HL-60 (cell line): ENCODE measurements at regions not wholly inside any gene's neighbourhood (a gene's known extent, or its start where the extent isn't known, plus 50 kb on each side); places are given as distances from the start of the nearest gene placed in this dataset.

Source experiments
- DNase-seq, 2 experiments: peaks; one replicate each; pipeline ENCODE4 v3.0.0-alpha.2; 2010 to 2020; ENCODE audit warnings: low read depth in 1 of 2, low spot score in 1 of 2
- H3K27ac ChIP-seq: fragments of 250-450 bp; sonication (Bioruptor Pico); replicated peaks from 2 replicates; pipeline ENCODE4 v1.5.1; 2020; ENCODE audit warnings: mild to moderate bottlenecking, moderate library complexity
- H3K27me3 ChIP-seq: fragments of 250-450 bp; sonication (Bioruptor Pico); 2 replicates; pipeline ENCODE4 v1.5.1; 2021; ENCODE audit warnings: mild to moderate bottlenecking, moderate library complexity; ENCODE audit not compliant: insufficient read depth, poor library complexity, severe bottlenecking
- H3K4me3 ChIP-seq: replicated peaks from 2 replicates; pipeline ENCODE4 v1.5.1; 2011; ENCODE audit warnings: mild to moderate bottlenecking, control low read depth, low read length; ENCODE audit not compliant: insufficient read depth
- GABPA ChIP-seq: IDR thresholded peaks from 2 replicates; pipeline ENCODE4 v1.6.1; 2012; ENCODE audit warnings: low read depth
- POLR2AphosphoS5 ChIP-seq: IDR thresholded peaks from 2 replicates; pipeline ENCODE4 v1.6.1; 2012; ENCODE audit warnings: low read depth
- SPI1 ChIP-seq: IDR thresholded peaks from 2 replicates; pipeline ENCODE4 v1.6.1; 2012; ENCODE audit warnings: low read depth, mild to moderate bottlenecking, borderline replicate concordance
- TF ChIP-seq, protein P1 (sequence below): IDR thresholded peaks from 2 replicates; pipeline ENCODE4 v1.6.1; 2012; ENCODE audit warnings: low read depth; ENCODE audit not compliant: insufficient replicate concordance
- TF ChIP-seq, protein P2 (sequence below): IDR thresholded peaks from one replicate; pipeline ENCODE4 v1.5.1; 2011; ENCODE audit warnings: low read length, control low read depth, inconsistent platforms; ENCODE audit not compliant: insufficient read depth

GRCh38 chr16:7051591-7052349 lies 280.9 kb upstream of the RBFOX1 start:
- TF ChIP-seq, protein P1, sequence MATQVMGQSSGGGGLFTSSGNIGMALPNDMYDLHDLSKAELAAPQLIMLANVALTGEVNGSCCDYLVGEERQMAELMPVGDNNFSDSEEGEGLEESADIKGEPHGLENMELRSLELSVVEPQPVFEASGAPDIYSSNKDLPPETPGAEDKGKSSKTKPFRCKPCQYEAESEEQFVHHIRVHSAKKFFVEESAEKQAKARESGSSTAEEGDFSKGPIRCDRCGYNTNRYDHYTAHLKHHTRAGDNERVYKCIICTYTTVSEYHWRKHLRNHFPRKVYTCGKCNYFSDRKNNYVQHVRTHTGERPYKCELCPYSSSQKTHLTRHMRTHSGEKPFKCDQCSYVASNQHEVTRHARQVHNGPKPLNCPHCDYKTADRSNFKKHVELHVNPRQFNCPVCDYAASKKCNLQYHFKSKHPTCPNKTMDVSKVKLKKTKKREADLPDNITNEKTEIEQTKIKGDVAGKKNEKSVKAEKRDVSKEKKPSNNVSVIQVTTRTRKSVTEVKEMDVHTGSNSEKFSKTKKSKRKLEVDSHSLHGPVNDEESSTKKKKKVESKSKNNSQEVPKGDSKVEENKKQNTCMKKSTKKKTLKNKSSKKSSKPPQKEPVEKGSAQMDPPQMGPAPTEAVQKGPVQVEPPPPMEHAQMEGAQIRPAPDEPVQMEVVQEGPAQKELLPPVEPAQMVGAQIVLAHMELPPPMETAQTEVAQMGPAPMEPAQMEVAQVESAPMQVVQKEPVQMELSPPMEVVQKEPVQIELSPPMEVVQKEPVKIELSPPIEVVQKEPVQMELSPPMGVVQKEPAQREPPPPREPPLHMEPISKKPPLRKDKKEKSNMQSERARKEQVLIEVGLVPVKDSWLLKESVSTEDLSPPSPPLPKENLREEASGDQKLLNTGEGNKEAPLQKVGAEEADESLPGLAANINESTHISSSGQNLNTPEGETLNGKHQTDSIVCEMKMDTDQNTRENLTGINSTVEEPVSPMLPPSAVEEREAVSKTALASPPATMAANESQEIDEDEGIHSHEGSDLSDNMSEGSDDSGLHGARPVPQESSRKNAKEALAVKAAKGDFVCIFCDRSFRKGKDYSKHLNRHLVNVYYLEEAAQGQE: no peak
- no peak for TF ChIP-seq SPI1
- TF ChIP-seq POLR2AphosphoS5: no peak
- TF ChIP-seq, protein P2, sequence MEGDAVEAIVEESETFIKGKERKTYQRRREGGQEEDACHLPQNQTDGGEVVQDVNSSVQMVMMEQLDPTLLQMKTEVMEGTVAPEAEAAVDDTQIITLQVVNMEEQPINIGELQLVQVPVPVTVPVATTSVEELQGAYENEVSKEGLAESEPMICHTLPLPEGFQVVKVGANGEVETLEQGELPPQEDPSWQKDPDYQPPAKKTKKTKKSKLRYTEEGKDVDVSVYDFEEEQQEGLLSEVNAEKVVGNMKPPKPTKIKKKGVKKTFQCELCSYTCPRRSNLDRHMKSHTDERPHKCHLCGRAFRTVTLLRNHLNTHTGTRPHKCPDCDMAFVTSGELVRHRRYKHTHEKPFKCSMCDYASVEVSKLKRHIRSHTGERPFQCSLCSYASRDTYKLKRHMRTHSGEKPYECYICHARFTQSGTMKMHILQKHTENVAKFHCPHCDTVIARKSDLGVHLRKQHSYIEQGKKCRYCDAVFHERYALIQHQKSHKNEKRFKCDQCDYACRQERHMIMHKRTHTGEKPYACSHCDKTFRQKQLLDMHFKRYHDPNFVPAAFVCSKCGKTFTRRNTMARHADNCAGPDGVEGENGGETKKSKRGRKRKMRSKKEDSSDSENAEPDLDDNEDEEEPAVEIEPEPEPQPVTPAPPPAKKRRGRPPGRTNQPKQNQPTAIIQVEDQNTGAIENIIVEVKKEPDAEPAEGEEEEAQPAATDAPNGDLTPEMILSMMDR: no peak
- TF ChIP-seq GABPA: no peak
- DNase-seq: no peak
- H3K27me3 ChIP-seq: no peaks in the 10 kb centered on the region
- H3K27ac ChIP-seq: no peak overlapping the region
- H3K4me3 ChIP-seq: no peak overlapping the region

DNA sequence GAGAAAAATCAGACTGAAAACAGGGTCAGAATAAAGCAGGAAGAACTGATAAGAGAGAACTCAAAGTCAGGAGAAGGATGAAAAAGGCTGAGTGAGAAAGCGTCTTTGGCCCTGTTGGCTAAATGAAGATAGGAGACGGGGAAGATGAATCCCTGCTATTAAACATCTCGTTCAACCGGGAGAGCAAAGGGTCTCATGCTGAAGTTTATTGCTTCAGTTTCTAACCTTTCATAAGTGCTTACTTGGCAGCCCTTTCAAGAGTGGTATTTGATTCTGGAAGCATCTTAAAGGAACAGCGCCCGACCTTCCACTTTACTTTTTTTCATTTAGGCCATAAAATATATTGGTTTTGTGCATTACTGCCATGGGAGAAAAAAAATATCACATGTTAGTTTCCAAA lies 288.3 kb upstream of the RBFOX1 start:
- Histone ChIP-seq H3K27ac (no peak overlapping the region), H3K4me3 (no peak overlapping the region), H3K27me3 (no peaks in the 10 kb centered on the region)
- TF ChIP-seq, protein P2: no peak
- TF ChIP-seq, protein P1: no peak
- TF ChIP-seq POLR2AphosphoS5 (no peak), GABPA (no peak), SPI1 (no peak)
- no peak for DNase-seq

GRCh38 chr16:7038475-7038874 lies 294.2 kb upstream of the RBFOX1 start:
- Histone ChIP-seq H3K4me3 (no peak overlapping the region), H3K27ac (no peak overlapping the region), H3K27me3 (no peaks in the 10 kb centered on the region)
- TF ChIP-seq GABPA (no peak), SPI1 (no peak), POLR2AphosphoS5 (no peak)
- TF ChIP-seq, protein P2: no peak
- TF ChIP-seq, protein P1: no peak
- DNase-seq: no peak
